Astrocyte (in vitro differentiated cells and primary cell): ENCODE measurements at regions not wholly inside any gene's neighbourhood (a gene's known extent, or its start where the extent isn't known, plus 50 kb on each side); places are given as distances from the start of the nearest gene placed in this dataset.

ENCODE experiments used
- CTCF ChIP-seq: IDR thresholded peaks from 2 replicates; pipeline ENCODE4 v1.5.1; 2011; ENCODE audit warnings: low read depth, mild to moderate bottlenecking, inconsistent platforms, low read length, moderate library complexity; ENCODE audit not compliant: insufficient read depth
- EZH2 ChIP-seq: IDR thresholded peaks from 2 replicates; pipeline ENCODE4 v1.6.1; 2012; ENCODE audit warnings: mild to moderate bottlenecking, low read length, inconsistent platforms; ENCODE audit not compliant: insufficient read depth

- TF ChIP-seq EZH2, result no peak
- peak; percentile 51 for TF ChIP-seq CTCF
Observed at GRCh38 chr4:108512615-108513505, 107.5 kb upstream of the RPL34 start.
